SHP77 treated with DMSO at 0.1 percent for 48 hours (cell line): ENCODE measurements at regions not wholly inside any gene's neighbourhood (a gene's known extent, or its start where the extent isn't known, plus 50 kb on each side); places are given as distances from the start of the nearest gene placed in this dataset.

Experiments used
- DNase-seq: peaks from one replicate; lab custom pipeline; 2025; lab: John Stamatoyannopoulos, UW

DNA sequence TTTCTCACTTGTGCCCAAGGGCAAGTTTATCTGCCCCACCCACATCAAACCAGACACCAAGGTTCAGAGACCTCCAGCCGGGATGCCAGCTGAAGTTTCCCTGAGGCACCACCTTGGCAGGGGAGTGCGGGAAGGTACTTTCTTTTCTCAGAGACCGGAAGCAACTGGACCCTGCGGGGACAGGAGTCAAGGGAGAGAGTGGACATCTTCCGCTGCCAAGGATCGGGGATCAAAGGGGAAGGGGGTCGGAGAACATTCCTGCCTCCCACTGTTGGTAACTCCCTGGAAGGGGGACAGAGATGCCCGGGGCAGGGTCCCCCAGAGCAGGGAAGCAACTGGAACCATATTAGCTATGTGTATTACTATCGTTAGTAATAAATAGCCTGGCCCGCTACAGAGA is 161.8 kb downstream of the DICER1 start:
- DNase-seq = no peak

GRCh38 chr14:94994245-94994644 is 163.1 kb downstream of the DICER1 start:
- DNase-seq = no peak

- DNase-seq = no peak
Observed at GRCh38 chr14:94992046-94992445, 165.3 kb downstream of the DICER1 start.

DNA sequence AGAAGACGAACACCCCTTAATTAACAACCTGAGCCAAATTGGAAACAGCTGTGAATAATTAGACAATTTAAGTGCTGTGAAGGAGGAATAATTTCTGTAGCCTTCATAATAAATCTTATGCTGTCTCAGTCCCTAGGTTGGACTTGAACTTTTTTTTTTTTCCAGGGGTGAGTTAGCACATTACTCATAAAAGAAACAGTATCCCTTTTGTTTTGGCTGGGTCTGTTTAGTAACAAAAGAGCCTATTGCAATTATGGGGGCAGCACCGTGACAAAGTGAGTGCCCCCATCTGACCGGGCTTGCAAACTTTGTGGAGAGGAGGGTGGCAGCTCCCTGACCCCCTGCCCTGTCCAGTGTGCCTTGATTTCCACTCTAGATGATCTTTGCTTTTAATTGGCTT is 167.4 kb downstream of the DICER1 start:
- DNase-seq = no peak

DNA sequence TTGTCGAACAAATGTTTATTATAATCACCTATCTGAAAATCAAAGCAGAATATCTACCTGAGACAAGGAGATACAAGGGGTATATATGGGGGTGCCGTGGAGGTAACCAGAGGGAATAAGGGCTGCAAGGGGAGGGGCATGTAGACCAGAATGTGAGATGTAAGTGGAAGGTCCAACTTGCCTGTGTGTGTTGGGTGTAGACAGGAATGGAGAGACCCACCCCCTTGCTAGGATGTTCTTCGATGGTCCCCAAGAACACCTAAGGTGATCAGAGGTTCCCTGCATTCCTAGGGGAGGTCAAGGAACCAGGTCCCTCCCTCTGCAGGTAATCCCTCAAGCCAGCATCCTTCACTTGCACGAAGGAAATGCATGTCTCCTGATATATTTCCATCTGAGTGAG is 167.9 kb downstream of the DICER1 start:
- DNase-seq = no peak

DNA sequence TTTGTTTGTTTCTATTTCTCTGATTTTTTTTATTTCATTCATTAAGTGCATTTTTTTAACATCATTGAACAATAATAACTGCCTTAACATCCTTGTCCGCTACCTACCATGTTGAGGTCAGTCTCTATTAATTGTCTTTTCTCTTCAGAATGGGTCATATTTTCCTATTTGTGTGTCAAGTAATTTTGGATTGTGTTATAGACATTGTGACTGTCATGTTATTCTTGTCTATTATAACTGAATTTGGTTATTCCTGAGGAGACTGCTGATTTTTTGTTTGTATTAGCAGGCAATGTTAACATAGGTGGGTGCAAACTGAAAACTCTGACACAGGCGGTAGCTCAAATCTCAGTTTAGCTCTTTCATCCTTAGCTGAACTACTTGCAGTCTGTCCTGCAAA is 169.9 kb downstream of the DICER1 start:
- DNase-seq = no peak

GRCh38 chr14:94979891-94980290 is 177.4 kb downstream of the DICER1 start:
- no peak for DNase-seq

DNA sequence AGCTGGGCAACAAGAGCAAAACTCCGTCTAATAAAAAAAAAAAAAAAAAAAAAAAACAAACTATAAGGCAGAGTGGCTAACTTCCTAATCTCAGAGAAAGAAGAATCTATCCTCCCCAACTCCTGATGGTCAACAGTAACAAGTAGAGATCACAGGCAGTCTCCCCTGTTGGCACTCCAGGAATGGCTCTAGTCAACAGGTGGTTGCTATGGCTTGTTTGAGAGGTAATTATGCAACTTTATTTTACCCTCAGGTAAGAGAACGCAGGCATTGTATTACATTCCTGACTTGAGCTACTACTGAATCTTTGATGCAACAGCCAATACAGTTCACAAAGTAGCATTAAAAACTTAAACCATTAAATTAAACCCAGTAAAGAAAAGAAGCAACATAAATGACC is 180.3 kb downstream of the DICER1 start:
- no peak for DNase-seq

GRCh38 chr14:94975366-94975765 is 182.0 kb downstream of the DICER1 start:
- DNase-seq = no peak

DNA sequence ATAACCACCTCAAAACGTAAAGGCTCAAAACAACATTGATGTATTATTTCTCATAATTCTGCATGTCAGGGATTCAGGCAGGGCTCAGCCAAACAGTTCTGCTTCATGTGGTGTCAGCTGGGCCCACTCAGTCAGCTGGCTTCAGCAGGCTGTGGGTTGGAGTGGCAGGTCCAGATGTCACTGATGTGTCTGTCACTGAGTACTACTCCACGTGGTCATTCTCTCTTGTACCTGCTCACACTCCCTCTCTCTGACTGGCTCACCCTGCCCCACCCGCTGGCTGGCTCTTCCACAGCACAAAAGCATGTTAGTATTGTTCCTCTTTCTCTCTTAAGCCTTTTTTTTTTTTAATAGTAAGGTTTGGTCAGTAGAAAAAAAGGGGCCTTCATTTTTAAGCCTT is 182.4 kb downstream of the DICER1 start:
- DNase-seq = no peak

DNA sequence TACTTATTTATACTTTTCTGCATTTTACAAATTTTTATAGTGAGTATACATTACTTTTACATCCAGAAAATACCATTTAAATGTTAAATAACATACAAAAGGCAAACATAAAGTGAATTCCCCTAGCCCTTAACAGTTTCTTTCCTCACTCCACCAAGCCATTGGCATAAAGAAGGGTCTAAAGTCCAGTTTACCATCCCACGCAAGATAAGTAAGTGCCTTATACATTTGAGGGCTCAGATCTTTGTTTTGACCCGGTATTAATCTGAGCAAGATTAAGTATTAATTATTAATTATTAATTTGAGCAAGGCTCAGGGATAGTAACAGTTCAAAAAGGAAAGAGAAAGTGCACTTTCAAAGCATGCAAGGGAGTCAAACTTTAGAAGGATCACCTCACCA is 182.9 kb downstream of the DICER1 start:
- DNase-seq = no peak

DNA sequence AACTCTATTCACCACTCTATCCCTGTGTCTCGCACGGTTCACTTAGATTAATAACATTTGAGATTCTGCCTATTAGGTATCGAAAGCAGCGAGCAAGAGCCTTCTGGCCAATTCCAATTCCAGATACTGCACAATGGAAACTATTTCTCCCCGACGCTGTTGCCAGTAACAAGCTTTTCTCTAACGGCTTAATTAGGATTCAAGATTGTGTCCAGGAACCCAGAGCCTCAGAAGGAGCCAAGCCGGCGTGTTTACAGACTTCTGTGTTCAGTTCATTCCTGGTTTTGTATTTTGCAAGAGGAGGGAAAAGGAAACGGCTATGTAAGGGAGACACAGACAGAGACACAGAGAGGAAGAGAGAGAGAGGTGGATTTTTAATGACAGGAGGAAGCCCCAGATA is 185.6 kb downstream of the DICER1 start:
- no peak for DNase-seq

DNA sequence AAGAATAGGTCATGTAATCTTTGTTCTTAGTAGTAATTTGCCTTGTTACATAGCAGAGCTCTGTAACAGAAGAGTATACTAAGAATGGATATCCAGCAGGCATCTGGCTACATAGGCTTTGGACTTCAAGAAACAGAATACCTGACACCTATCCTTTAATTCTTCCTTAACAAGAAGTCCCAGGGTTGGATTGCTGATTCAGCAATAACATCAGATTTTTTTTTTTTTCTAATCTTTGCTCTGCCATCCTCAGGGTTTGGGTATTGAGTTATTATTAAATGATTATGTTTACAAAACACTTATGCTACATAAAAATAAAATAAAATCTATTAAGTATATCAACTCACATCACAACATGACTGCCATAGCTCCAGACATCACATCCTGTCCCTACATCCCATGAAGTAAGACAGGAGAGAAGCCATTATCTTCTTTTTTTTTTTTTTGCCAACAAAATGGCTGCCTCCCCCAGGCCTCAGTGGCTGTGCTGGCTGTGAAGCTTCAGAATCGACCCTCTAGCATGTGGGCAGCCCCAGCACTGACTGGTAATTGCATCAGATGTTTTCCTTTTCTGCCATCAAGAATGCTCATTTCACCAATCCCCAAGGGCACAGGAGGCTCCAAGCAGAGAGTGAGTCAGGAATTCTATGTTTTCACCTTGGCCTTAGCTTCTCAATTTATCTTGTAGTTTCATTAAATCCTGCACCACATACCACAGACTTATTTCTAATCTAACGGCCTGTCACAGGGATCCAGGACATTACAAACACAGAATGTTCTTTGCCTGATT is 186.2 kb downstream of the DICER1 start:
- no peak for DNase-seq

DNA sequence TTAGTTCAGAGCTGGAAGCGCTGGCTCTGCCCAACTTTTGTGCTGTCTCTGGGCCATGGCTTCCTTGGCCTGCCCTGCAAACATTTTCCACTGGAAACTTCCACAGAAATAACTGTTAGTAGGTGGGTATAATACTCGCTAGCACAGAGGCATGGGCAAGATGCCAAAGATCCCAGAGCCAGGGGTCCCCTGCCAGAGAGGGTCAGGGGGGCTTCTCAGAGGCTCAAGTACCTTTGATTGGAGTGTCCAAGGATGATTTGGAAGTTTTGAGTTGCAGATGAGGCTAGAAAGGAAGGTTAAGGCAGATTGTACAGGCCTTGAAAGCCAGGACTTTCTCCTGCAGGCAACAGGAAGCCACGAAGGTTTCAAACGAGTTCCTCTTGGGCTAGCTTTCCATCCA is 187.6 kb downstream of the DICER1 start:
- no peak for DNase-seq

- no peak for DNase-seq
Observed at GRCh38 chr14:94966868-94967267, 190.5 kb downstream of the DICER1 start.

GRCh38 chr14:94966344-94966743 is 191.0 kb downstream of the DICER1 start:
- no peak for DNase-seq

DNA sequence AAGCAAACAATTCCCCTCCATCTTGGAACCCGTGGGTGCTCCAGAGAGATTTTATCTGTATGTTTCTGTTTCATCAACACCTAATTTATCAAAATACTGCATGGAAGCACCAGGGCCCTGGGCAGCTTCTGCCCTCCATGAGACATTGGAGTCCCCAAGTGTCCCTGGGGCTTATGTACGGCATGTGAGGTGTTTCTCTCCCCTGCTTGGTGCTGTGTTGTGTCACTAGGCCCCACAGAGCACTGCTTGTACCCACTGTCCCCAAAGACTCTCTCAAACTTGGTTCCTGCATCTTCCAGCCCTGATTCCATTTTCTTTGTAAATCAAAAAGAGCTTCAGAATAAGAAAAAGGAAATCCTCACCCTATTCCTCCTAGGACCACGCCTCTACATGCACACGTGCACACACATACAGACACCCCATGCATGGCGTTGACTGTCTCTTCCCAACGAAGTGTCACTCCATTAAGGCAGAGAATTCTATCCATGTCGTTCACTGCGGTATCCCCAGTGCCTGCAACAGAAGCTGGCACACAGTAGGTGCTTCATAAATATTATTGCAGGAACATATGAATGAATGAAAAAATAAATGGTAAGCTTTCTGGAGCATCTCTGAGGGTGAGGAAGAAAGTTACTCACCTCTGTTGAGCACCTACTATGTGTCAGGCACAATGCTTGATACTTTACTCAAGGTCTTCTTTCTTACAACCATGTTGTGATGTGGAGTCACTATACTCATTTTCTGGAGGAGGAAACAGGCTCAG is 191.6 kb downstream of the DICER1 start:
- no peak for DNase-seq

- DNase-seq = no peak
Observed at GRCh38 chr14:94964931-94965330, 192.4 kb downstream of the DICER1 start.

- no peak for DNase-seq
Observed at GRCh38 chr14:94964181-94964580, 193.1 kb downstream of the DICER1 start.

DNA sequence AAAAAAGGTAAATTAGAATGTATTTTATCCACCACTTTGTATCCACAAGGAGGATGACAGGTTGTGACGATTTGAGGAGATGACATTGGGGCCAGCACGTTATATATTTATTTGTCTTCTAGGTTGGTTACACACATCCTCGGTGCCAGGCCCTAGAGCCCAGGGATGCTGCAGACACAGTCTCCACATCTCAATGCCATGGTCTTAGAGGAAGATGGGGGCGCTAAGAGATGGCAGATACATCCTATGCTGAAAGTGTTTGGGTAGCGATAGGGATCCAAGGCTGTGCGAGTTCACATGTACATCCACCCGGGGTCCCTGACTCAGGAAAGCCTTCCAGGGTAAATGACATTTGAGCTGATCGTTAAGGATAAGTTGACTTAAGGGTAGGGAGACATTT is 193.1 kb upstream of the GSC start:
- DNase-seq = no peak

GRCh38 chr14:94962166-94962575 is 192.3 kb upstream of the GSC start:
- no peak for DNase-seq

DNA sequence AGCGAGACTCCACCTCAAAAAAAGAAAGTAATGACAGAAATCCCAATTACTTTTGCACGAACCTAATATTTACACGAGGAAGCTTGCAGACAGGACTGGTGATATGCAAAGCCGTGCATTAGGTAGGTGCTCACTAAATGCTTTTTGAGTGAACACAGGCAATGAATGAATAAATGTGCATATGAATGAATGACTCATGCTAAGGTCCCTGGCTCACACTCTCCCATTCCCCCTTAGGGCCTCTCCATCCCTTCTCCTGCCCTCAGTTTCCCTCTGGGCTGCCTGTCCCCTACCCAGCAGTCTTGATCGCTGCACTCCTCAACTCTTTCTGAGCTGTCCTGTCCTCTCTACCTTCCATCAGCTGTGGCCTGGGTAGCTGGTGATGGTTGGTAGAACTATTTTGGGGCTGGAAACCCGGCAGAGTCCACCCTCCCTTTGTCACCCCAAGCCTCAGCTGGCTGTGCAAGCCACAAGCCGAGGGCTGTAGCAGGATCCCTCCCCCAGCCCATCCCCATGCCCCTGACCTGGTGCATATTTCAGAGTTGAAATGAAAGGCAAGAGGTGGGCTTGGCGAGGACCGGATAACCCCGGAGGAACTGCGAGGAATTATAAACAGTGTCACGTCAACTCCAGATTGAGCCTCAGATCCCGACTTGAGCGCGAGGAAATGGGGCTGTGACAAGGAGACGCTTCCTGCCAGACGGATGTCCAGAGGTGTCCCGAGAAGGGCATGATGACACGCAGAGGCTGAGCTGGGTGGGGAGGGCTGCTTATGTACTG is 191.7 kb upstream of the GSC start:
- DNase-seq = no peak
